GM12892 (cell line): ENCODE measurements at regions not wholly inside any gene's neighbourhood (a gene's known extent, or its start where the extent isn't known, plus 50 kb on each side); places are given as distances from the start of the nearest gene placed in this dataset.

Experiments used
- POLR2A ChIP-seq: IDR thresholded peaks from 2 replicates; pipeline ENCODE4 v1.6.1; 2011; ENCODE audit warnings: low read depth, low read length, control low read depth
- POLR2AphosphoS5 ChIP-seq: IDR thresholded peaks from 2 replicates; pipeline ENCODE4 v1.6.1; 2011; ENCODE audit warnings: low read depth, low read length, control low read depth
- TAF1 ChIP-seq: IDR thresholded peaks from 2 replicates; pipeline ENCODE4 v1.6.1; 2011; ENCODE audit warnings: low read depth, mild to moderate bottlenecking, control low read depth, low read length, borderline replicate concordance

- TF ChIP-seq POLR2A (no peak), TAF1 (no peak), POLR2AphosphoS5 (no peak)
Measured at GRCh38 chr6:19369785-19370184, 467.4 kb upstream of the ID4 start.
